GM19372 (cell line): ENCODE measurements at regions not wholly inside any gene's neighbourhood (a gene's known extent, or its start where the extent isn't known, plus 50 kb on each side); places are given as distances from the start of the nearest gene placed in this dataset.

Source experiments
- ATAC-seq: cut with Tn5 transposase; IDR thresholded peaks from one replicate; pipeline ENCODE4 v1.9.1; 2021; ENCODE audit warnings: mild to moderate bottlenecking, low read depth, moderate library complexity; ENCODE audit not compliant: unreplicated experiment

GRCh38 chr22:49150801-49151221, 676.9 kb downstream of the BRD1 start:
- no peak for ATAC-seq

- no peak for ATAC-seq
These were observed 677.7 kb downstream of the BRD1 start for GRCh38 chr22:49149721-49150608.

GRCh38 chr22:49148895-49149418, 678.7 kb downstream of the BRD1 start:
- no peak for ATAC-seq

GRCh38 chr22:49147617-49148175, 680.0 kb downstream of the BRD1 start:
- ATAC-seq: no peak

GRCh38 chr22:49147171-49147570, 680.5 kb downstream of the BRD1 start:
- ATAC-seq: no peak

GRCh38 chr22:49146511-49146910, 681.2 kb downstream of the BRD1 start:
- ATAC-seq: no peak

GRCh38 chr22:49143812-49144211, 683.9 kb downstream of the BRD1 start:
- no peak for ATAC-seq

GRCh38 chr22:49142891-49143290, 684.8 kb downstream of the BRD1 start:
- ATAC-seq: no peak

GRCh38 chr22:49142296-49142695, 685.4 kb downstream of the BRD1 start:
- no peak for ATAC-seq

- no peak for ATAC-seq
These were observed 685.9 kb downstream of the BRD1 start for GRCh38 chr22:49141761-49142160.

- ATAC-seq: no peak
These were observed 686.6 kb downstream of the BRD1 start for GRCh38 chr22:49140911-49141665.

- ATAC-seq: no peak
These were observed 688.1 kb downstream of the BRD1 start for GRCh38 chr22:49139492-49140151.

GRCh38 chr22:49138250-49138790, 689.4 kb downstream of the BRD1 start:
- ATAC-seq: no peak

- no peak for ATAC-seq
These were observed 690.4 kb downstream of the BRD1 start for GRCh38 chr22:49137206-49137840.

- ATAC-seq: no peak
These were observed 690.9 kb downstream of the BRD1 start for GRCh38 chr22:49136816-49137180.

- no peak for ATAC-seq
These were observed 691.4 kb downstream of the BRD1 start for GRCh38 chr22:49136041-49136815.

GRCh38 chr22:49134076-49134475, 693.6 kb downstream of the BRD1 start:
- no peak for ATAC-seq

GRCh38 chr22:49133541-49133940, 694.1 kb downstream of the BRD1 start:
- no peak for ATAC-seq

GRCh38 chr22:49132009-49132408, 695.7 kb downstream of the BRD1 start:
- no peak for ATAC-seq
